CD4-positive, alpha-beta T cell (primary cell): ENCODE measurements at regions not wholly inside any gene's neighbourhood (a gene's known extent, or its start where the extent isn't known, plus 50 kb on each side); places are given as distances from the start of the nearest gene placed in this dataset.

Experiments used
- ATAC-seq: fragments of 200-7000 bp; cut with Tn5 transposase; one replicate; pipeline ENCODE4 v1.10.0; 2022; ENCODE audit warnings: mild to moderate bottlenecking; ENCODE audit not compliant: poor library complexity
- CTCF ChIA-PET: fragments of 350-600 bp; sonication (Branson Sonifier 250); formaldehyde crosslinking; loops from one replicate; lab custom pipeline; 2021; ENCODE audit warnings: antibody characterized with exemption, inconsistent platforms; lab: Charles Lee
- POLR2A ChIA-PET: fragments of 350-600 bp; sonication (Branson Sonifier 250); formaldehyde crosslinking; loops from one replicate; lab custom pipeline; 2021; ENCODE audit warnings: antibody characterized with exemption, inconsistent platforms; lab: Charles Lee
- DNase-seq, 14 experiments: peaks; one replicate each; pipeline ENCODE4 v3.0.0-alpha.2; 2013 to 2020; ENCODE audit warnings: mixed read lengths in 2 of 14
- H3K27ac ChIP-seq, 2 donors: one replicate each; pipeline versions ENCODE4 v1.5.1 to v1.7.0; 2013; ENCODE audit warnings: low read length in 2 of 2, low read depth in 1 of 2, mild to moderate bottlenecking in 1 of 2
- H3K27me3 ChIP-seq, 2 experiments: 1 replicate in 1 of 2; 2 replicates in 1 of 2; pipeline versions ENCODE4 v1.6.1 to v1.7.0; 2013; ENCODE audit warnings: low read length in 2 of 2, control low read depth in 1 of 2, mild to moderate bottlenecking in 1 of 2, moderate library complexity in 1 of 2; ENCODE audit not compliant: insufficient read depth in 2 of 2, control insufficient read depth in 1 of 2
- H3K36me3 ChIP-seq: one replicate; pipeline ENCODE4 v1.6.1; 2013; ENCODE audit warnings: low read length, control low read depth; ENCODE audit not compliant: insufficient read depth
- H3K4me1 ChIP-seq: one replicate; pipeline ENCODE4 v1.6.1; 2013; ENCODE audit warnings: low read length, control low read depth; ENCODE audit not compliant: insufficient read depth
- H3K4me3 ChIP-seq: one replicate; pipeline ENCODE4 v1.5.1; 2013; ENCODE audit warnings: mild to moderate bottlenecking, low read length, moderate library complexity
- H3K9me3 ChIP-seq, 2 experiments: 1 replicate in 1 of 2; 2 replicates in 1 of 2; pipeline versions ENCODE4 v1.6.1 to v1.7.0; 2013; ENCODE audit warnings: low read length in 2 of 2, mild to moderate bottlenecking in 2 of 2, control low read depth in 1 of 2, moderate library complexity in 1 of 2; ENCODE audit not compliant: control insufficient read depth in 1 of 2, insufficient read depth in 1 of 2
- H3K27ac Mint-ChIP-seq: one replicate; pipeline ENCODE4 v1.8.0; 2020; ENCODE audit warnings: mixed read lengths
- H3K27me3 Mint-ChIP-seq: one replicate; pipeline ENCODE4 v1.8.0; 2021; ENCODE audit warnings: mixed read lengths
- H3K36me3 Mint-ChIP-seq: one replicate; pipeline ENCODE4 v1.8.0; 2021; ENCODE audit warnings: low read depth, mixed read lengths
- H3K4me1 Mint-ChIP-seq: one replicate; pipeline ENCODE4 v1.8.0; 2021; ENCODE audit warnings: low read depth, mixed read lengths
- H3K4me3 Mint-ChIP-seq: one replicate; pipeline ENCODE4 v1.8.0; 2020; ENCODE audit warnings: mild to moderate bottlenecking, mixed read lengths
- H3K9me3 Mint-ChIP-seq: one replicate; pipeline ENCODE4 v1.8.0; 2020; ENCODE audit warnings: mixed read lengths
- CTCF ChIP-seq: fragments of 200-600 bp; IDR thresholded peaks from one replicate; pipeline ENCODE4 v1.8.0; 2022; ENCODE audit warnings: antibody characterized with exemption, mild to moderate bottlenecking
- intact Hi-C, 2 experiments: fragments of 100-400 bp; cut with DNase I in 1 of 2; cut with micrococcal nuclease in 1 of 2; formaldehyde crosslinking; loops; one replicate each; pipeline versions ENCODE4 v1.15.1 to v1.9.0; 2023 to 2025; cut with DNase I, micrococcal nuclease

GRCh38 chr14:30484201-30484600 lies 74.8 kb upstream of the G2E3 start:
- no peak for TF ChIP-seq CTCF
- intact Hi-C loops = no loop called here
- Mint-ChIP-seq H3K27me3 (peaks cover 9% of the 10 kb centered on the region), H3K4me1 (no peaks in the 10 kb centered on the region), H3K27ac (no peak overlapping the region), H3K36me3 (no peaks in the 10 kb centered on the region), H3K4me3 (no peak overlapping the region), H3K9me3 (no peaks in the 10 kb centered on the region)
- ATAC-seq (no peak), DNase-seq (no peak)
- Histone ChIP-seq H3K27me3 (peaks cover 0 to 4% of the 10 kb centered on the region in 2 experiments), H3K4me3 (no peak overlapping the region), H3K4me1 (no peaks in the 10 kb centered on the region), H3K27ac (no peak overlapping the region), H3K9me3 (no peaks in the 10 kb centered on the region), H3K36me3 (no peaks in the 10 kb centered on the region)
- ChIA-PET CTCF (no interaction called here), POLR2A (no interaction called here)

- no peak overlapping the region for H3K27ac ChIP-seq
- Mint-ChIP-seq H3K27me3 (peaks cover 9% of the 10 kb centered on the region), H3K27ac (no peak overlapping the region), H3K4me1 (no peaks in the 10 kb centered on the region), H3K36me3 (no peaks in the 10 kb centered on the region), H3K4me3 (no peak overlapping the region), H3K9me3 (no peaks in the 10 kb centered on the region)
- POLR2A ChIA-PET = no interaction called here
- CTCF ChIA-PET = no interaction called here
- TF ChIP-seq CTCF = no peak
- H3K36me3 ChIP-seq = no peaks in the 10 kb centered on the region
- H3K27me3 ChIP-seq = peaks cover 0 to 4% of the 10 kb centered on the region in 2 experiments
- H3K9me3 ChIP-seq = no peaks in the 10 kb centered on the region
- H3K4me1 ChIP-seq = no peaks in the 10 kb centered on the region
- ATAC-seq = no peak
- intact Hi-C loops = no loop called here
- no peak overlapping the region for H3K4me3 ChIP-seq
- DNase-seq = no peak
Observed at GRCh38 chr14:30484976-30485375, 74.0 kb upstream of the G2E3 start.

- H3K27ac ChIP-seq = no peak overlapping the region
- H3K36me3 ChIP-seq = no peaks in the 10 kb centered on the region
- H3K9me3 ChIP-seq = peaks cover 0 to 2% of the 10 kb centered on the region in 2 experiments
- H3K27ac Mint-ChIP-seq = no peak overlapping the region
- H3K4me1 Mint-ChIP-seq = no peaks in the 10 kb centered on the region
- DNase-seq (no peak), ATAC-seq (no peak)
- TF ChIP-seq CTCF = no peak
- no peak overlapping the region for H3K4me3 Mint-ChIP-seq
- no peak overlapping the region for H3K4me3 ChIP-seq
- POLR2A ChIA-PET = no interaction called here
- H3K9me3 Mint-ChIP-seq = no peaks in the 10 kb centered on the region
- no peaks in the 10 kb centered on the region for H3K27me3 ChIP-seq
- CTCF ChIA-PET = no interaction called here
- no peaks in the 10 kb centered on the region for H3K36me3 Mint-ChIP-seq
- peaks cover 16% of the 10 kb centered on the region for H3K27me3 Mint-ChIP-seq
- intact Hi-C loops = no loop called here
- no peaks in the 10 kb centered on the region for H3K4me1 ChIP-seq
Observed at GRCh38 chr14:30496852-30497251, 62.1 kb upstream of the G2E3 start.
